Fibroblast of gingiva (primary cell): ENCODE measurements at regions not wholly inside any gene's neighbourhood (a gene's known extent, or its start where the extent isn't known, plus 50 kb on each side); places are given as distances from the start of the nearest gene placed in this dataset.

Source experiments
- DNase-seq: peaks from one replicate; pipeline ENCODE4 v3.0.0-alpha.2; 2011; ENCODE audit warnings: low read depth

GRCh38 chr15:93553167-93553935 is 464.3 kb upstream of the RGMA start:
- no peak for DNase-seq

GRCh38 chr15:93543093-93543492 is 454.1 kb upstream of the RGMA start:
- no peak for DNase-seq

GRCh38 chr15:93527374-93528050 is 438.5 kb upstream of the RGMA start:
- no peak for DNase-seq

GRCh38 chr15:93524432-93524831 is 435.4 kb upstream of the RGMA start:
- DNase-seq = no peak

DNA sequence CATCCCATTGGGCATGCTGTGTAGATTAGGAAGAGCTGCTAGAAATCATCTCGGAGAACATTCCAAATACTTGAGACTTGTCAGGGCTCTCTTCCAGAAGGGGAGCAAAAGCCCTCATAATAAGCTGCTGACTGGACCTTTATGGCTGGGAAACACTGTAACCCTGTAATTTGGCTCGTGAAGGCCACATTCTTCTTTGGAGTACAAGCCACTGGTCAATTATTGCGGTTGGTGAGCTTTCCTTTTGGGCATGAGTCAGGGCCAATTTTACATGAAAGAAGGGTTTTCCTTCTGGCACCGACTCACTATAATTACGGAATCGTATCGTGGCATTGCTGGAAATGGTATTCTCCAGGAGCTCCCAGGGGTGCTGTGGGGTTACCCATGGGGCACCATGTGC is 434.5 kb upstream of the RGMA start:
- DNase-seq = no peak

DNA sequence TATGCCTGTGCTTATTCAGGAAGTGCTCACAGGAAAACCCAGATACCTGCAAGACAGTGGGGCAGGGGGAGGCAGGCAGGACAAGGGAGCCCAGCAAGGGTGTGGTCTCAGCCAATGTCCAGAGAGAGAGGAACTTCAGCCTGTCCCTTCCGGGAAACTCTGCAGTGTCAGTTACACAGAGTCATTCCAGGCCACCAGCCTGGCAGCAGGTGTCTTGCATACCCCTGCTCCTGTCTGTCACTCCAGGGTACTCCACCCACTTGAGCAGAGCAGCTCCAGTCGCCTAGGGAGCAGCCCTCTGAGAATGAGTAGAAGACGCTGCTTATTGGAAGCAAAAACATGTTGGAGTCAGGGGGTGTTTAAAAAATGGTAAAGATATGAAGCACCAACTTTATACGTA is 431.2 kb upstream of the RGMA start:
- DNase-seq = no peak

DNA sequence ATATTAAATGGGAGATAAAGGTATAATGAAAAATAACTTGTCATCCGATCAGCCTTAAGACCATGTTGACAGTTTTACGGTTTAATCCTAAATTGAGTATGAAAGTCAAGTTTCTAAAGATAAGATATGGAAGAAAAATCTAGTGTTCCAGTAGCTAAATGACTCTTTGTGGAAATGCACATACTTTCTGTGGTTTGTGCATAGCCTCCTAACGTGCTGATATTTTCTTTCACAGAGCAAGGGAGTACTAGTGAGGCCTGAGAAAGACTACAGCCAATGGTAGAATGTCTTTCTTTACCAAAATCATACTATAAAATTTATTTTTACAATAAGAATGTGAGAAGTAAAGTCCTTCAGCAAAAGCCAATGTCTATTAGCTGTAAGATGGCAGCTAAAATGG is 430.6 kb upstream of the RGMA start:
- no peak for DNase-seq

GRCh38 chr15:93517176-93517575 is 428.2 kb upstream of the RGMA start:
- DNase-seq = no peak

DNA sequence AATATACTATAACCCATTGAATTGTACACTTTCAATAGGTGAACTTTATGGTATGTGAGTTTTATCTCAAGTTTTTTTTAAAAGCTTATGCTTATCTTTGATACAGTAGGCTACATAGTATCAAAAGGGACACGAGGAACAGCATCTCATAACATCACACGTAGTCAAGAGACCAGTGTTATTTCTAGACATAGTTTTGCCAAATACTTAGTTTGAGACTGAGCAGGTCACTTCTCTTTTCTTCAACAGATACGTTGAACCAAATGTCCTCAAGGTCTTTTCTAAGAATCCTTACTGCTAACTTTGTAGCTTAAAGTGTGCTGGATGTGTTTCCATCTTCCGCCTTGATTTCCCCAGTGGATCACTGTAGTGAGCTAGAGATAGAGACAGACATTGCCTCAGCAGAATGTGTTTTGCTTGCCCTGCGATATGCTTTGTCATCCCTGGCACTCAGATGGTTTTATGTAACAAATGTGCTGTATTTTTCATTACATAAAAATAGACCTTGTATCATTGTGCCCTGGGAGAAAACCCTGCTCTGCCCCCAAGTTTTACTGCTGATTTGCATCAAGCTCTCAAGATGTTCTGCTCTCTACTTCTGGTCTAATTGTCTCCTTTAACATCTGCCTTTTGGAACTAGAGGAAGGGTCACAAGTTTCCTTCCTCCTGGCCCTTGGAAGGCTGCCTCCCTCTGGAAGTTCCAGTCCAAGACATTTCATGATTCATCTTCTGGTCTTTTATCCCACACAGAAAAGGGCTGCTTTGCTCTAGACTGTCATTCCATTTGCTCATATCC is 426.4 kb upstream of the RGMA start:
- DNase-seq = no peak

DNA sequence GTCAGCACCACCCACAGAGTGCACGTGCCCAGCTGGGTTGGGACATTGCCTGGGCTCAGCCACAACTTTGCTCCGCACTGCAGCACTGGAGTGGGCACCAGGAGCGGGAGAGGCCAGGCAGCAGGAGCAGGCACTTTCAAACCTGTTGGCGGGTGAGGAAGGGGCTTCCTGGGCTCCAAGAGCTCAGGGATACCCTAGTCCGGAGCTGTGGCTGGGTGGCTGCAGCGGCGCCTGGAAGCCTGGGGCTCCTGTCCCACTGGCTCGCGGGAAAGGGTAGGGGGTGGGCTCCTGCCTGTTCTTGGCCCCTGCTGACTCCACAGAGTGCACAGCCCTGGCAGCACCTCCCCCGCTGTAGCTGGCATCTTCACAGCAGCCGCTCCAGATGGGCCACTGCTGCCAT is 417.6 kb upstream of the RGMA start:
- no peak for DNase-seq

- DNase-seq = no peak
Measured at GRCh38 chr15:93505506-93505905, 416.5 kb upstream of the RGMA start.

GRCh38 chr15:93501946-93502345 is 412.9 kb upstream of the RGMA start:
- no peak for DNase-seq

DNA sequence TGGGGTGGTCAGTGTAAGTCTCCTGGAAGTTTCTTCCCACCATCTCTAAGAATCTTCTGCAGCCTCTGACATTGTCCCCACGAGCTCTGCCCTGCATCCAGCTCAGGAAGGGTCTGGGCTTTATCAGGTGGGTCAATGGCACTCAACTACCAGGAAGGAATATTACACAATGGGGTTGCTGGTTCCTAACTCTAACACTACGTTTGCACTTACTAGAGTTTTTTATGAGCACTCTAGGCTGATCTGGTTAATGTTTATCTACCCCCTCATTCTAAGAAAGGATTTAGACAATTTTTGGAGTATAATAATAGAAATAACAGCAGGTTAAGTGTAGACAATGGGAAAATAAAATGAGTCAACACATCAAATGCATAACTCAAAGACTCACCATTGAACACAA is 411.1 kb upstream of the RGMA start:
- DNase-seq = no peak

DNA sequence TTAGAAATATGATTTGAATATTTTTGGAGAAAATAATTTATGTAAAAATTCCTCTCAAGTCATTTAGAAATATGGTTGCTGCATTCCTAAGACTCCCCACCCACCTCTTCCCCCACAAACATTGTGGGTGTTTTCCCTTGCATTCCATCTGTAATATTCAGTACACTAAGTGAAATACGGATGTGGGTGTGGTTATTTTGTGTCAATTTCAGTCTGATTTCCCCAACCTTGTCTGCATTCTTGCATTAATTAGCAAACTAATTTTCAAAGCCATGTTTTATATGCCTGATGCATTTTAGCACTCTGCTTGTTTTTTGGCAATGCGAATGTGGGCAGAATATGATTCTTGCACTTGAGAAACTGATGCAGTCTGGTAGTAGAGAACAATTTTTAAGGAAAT is 408.3 kb upstream of the RGMA start:
- no peak for DNase-seq

DNA sequence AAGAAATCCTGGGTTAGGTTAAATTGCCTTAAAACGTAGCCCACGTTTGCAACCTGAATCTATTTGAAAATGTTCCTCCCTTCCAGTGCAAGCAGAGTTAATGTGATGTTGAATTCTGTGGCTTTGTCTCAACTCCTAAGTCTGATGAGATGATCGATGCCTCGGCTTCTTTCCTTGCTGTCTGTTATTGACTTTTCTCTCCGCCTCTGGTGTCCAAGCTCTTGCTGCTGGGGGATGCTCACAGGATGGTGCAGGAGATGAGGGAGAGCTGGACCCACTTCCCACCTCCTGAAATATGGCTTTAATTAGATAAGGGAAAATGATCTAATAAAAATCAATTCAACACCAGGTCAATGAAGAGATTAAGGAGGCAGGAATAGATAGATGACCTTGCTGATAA is 407.9 kb upstream of the RGMA start:
- no peak for DNase-seq

DNA sequence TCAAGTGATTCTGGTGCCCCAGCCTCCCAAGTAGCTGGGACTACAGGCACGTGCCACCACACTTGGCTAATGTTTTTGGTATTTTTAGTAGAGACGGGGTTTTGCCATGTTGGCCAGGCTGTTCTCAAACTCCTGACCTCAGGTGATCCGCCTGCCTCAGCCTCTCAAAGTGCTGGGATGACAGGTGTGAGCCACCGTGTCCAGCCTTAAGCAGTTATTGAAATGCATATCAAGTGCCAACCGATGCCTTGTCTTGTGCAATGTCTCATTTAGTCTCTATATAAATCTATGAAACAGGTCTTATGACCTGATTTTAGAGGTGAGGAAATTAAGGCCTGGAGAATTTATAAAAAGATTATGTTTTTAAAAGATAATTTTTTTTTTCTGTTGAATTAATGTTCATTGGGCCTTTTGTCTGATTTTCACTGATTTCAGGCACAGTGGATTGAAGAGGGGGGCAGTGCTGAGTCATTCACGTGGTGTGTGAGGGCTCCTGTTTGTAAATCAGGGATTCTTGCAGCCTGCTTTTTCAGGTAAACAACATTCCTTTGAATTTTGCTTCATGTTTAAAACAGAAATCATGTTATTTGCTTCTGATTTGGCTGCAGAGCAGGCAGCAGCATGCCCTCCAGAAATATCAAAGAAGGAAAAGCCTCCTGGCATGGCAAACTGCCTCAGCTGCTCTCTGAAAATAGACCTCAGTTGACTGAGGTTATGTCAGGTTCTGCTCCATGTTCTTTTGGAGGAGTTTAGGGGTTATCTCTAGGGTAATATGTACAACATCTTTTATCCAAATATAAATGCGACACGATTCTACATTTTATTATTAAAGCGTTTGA is 407.0 kb upstream of the RGMA start:
- no peak for DNase-seq

DNA sequence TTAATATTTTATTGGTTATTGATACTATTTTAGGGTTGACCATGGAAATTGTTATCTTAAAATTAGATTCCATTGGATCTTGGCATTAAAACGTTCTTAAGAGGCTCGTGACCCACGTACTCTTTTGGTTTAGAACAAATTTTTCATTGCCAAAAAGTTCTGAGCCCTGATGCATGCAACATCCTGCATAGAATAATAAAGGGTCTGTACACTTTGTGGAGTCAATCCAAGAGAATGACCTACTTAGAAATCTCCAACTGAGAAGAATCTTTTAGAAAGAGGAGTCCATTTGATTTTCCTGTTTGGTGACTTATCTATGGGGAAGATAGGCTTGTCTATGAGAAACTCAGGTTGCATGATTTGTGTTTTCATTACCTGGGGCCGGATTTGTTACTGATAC is 404.2 kb upstream of the RGMA start:
- DNase-seq = no peak

- no peak for DNase-seq
Measured at GRCh38 chr15:93491291-93491690, 402.3 kb upstream of the RGMA start.

- no peak for DNase-seq
Measured at GRCh38 chr15:93488296-93488713, 399.3 kb upstream of the RGMA start.

DNA sequence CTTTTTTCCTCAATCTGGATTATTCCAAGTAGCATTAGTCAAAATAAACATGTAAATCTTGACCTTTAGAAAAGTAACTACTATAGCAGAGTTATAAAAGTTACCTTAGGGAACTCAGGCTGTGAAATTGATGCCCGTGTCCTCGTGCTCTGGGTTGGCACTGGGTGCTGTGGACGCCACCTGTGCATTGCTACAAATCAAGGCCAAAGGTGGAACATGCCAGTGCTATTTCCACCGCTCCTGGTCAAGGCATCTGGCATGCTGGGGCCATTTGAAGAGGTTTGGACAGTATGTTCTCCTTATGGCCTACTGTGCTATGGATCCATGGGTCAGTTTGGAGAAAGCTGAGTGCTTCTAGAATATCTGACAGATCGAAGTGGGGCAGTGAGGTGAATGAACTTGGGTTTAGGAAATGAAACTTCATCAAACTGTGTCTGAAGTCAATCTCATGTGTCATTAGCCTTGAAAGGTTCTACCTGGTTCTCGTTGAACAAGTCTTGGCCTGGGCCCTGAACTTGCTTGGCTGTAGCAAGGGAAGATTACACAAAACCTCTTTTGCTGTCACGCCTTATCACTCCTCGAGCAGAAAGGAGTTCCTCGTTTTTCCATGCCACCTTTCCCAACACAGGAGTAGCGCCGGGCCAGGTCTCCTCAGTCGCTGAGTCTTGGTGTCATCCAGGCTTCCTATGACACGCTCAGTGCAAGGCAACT is 397.6 kb upstream of the RGMA start:
- no peak for DNase-seq
